HepG2 (cell line): ENCODE measurements at regions not wholly inside any gene's neighbourhood (a gene's known extent, or its start where the extent isn't known, plus 50 kb on each side); places are given as distances from the start of the nearest gene placed in this dataset.

ENCODE experiments used
- ARID3A ChIP-seq: IDR thresholded peaks from 2 replicates; pipeline ENCODE4 v1.6.1; 2012; ENCODE audit warnings: low read depth, low read length, improper control_type of control experiment
- ARID4A ChIP-seq: sonication (generic); formaldehyde crosslinking; IDR thresholded peaks from 2 replicates; pipeline ENCODE4 v1.5.0; 2020; ENCODE audit warnings: mild to moderate bottlenecking, missing genetic modification reagents, borderline replicate concordance
- CBX5 ChIP-seq: sonication (generic); formaldehyde crosslinking; IDR thresholded peaks from 2 replicates; pipeline ENCODE4 v1.4.0; 2020; ENCODE audit warnings: missing genetic modification reagents, borderline replicate concordance
- GATAD2A ChIP-seq: IDR thresholded peaks from 2 replicates; pipeline ENCODE4 v1.6.1; 2016
- HNF1A ChIP-seq, 2 experiments: sonication (generic) in 1 of 2; formaldehyde crosslinking in 1 of 2; IDR thresholded peaks; 2 replicates each; pipeline versions ENCODE4 v1.4.0 to v1.6.1; 2016 to 2020; ENCODE audit warnings: borderline replicate concordance in 1 of 2, low read depth in 1 of 2, mild to moderate bottlenecking in 1 of 2, missing genetic modification reagents in 1 of 2
- MXD4 ChIP-seq: IDR thresholded peaks from 2 replicates; pipeline ENCODE4 v1.6.1; 2016; ENCODE audit warnings: mild to moderate bottlenecking, missing biosample characterization, missing genetic modification reagents
- NCOR1 ChIP-seq: fragments of 200-600 bp; sonication (generic); IDR thresholded peaks from 2 replicates; pipeline ENCODE4 v1.7.0; 2017; ENCODE audit warnings: antibody characterized with exemption, low read length, borderline replicate concordance
- RXRB ChIP-seq: IDR thresholded peaks from 2 replicates; pipeline ENCODE4 v1.6.1; 2016; ENCODE audit warnings: borderline replicate concordance, missing genetic modification reagents, missing compliant biosample characterization
- SMC3 ChIP-seq: IDR thresholded peaks from 2 replicates; pipeline ENCODE4 v1.6.1; 2011; ENCODE audit warnings: low read length, improper control_type of control experiment
- XRCC5 ChIP-seq: fragments of 200-400 bp; formaldehyde crosslinking; optimal IDR thresholded peaks from 2 replicates; pipeline ENCODE3; 2017; ENCODE audit warnings: mild to moderate bottlenecking, low read length
- ZNF24 ChIP-seq: fragments of 450-650 bp; IDR thresholded peaks from 2 replicates; pipeline ENCODE4 v1.6.1; 2017; ENCODE audit warnings: antibody characterized with exemption, mild to moderate bottlenecking
- ZNF281 ChIP-seq: sonication (generic); formaldehyde crosslinking; IDR thresholded peaks from 2 replicates; pipeline ENCODE4 v1.4.0; 2020; ENCODE audit warnings: missing genetic modification reagents, borderline replicate concordance
- ZNF331 ChIP-seq: sonication (generic); formaldehyde crosslinking; IDR thresholded peaks from 2 replicates; pipeline ENCODE4 v1.4.0; 2020; ENCODE audit warnings: missing genetic modification reagents
- ZNF501 ChIP-seq: sonication (generic); formaldehyde crosslinking; IDR thresholded peaks from 2 replicates; pipeline ENCODE4 v1.5.1; 2020; ENCODE audit warnings: mild to moderate bottlenecking, moderate library complexity, missing genetic modification reagents
- ZNF816 ChIP-seq: sonication (generic); formaldehyde crosslinking; IDR thresholded peaks from 2 replicates; pipeline ENCODE4 v1.8.0; 2022; ENCODE audit warnings: missing genetic modification reagents, mild to moderate bottlenecking, borderline replicate concordance

GRCh38 chr5:138641547-138642298 lies 66.5 kb upstream of the HSPA9 start (continued):
- TF ChIP-seq HNF1A (IDR thresholded peaks at IDR 0.05; ENCODE audit: low read depth) (no peak), HNF1A (CRISPR knock-in tag; IDR thresholded peaks at IDR 0.05; ENCODE audit: borderline replicate concordance) (no peak), MXD4 (no peak), SMC3 (peak; percentile 90), ZNF331 (CRISPR knock-in tag) (0 out of 2 replicates have a peak, but pooled peaks have one; percentile 31), ARID3A (peak; percentile 34; the same call in 1 of the 2 replicates), ZNF281 (CRISPR knock-in tag) (peak; percentile 86), XRCC5 (peak; percentile 42), ZNF816 (CRISPR knock-in tag) (no peak), RXRB (CRISPR knock-in tag) (0 out of 2 replicates have a peak, but pooled peaks have one; percentile 15), ZNF501 (CRISPR knock-in tag) (0 out of 2 replicates have a peak, but pooled peaks have one; percentile 23), ZNF24 (no peak), ARID4A (CRISPR knock-in tag) (no peak), NCOR1 (no peak), GATAD2A (CRISPR knock-in tag) (0 out of 2 replicates have a peak, but pooled peaks have one; percentile 18), CBX5 (CRISPR knock-in tag) (peak; percentile 20; the same call in 1 of the 2 replicates)
